ENCODE measurements at regions not wholly inside any gene's neighbourhood (a gene's known extent, or its start where the extent isn't known, plus 50 kb on each side); places are given as distances from the start of the nearest gene placed in this dataset.

GRCh38 chr2:55114082-55114481, 63.8 kb upstream of the RTN4 start (continued):
- peak; percentile 52 for TF ChIP-seq ARID5B (CRISPR knock-in tag; IDR thresholded peaks at IDR 0.05)
- TF ChIP-seq GFI1 (CRISPR knock-in tag; IDR thresholded peaks at IDR 0.05; ENCODE audit: borderline replicate concordance) = peak; percentile 32; the same call in 1 of the 2 replicates
- no peak for TF ChIP-seq ZNF367 (CRISPR knock-in tag; IDR thresholded peaks at IDR 0.05; ENCODE audit: borderline replicate concordance)
- no peak for TF ChIP-seq ZNF839 (CRISPR knock-in tag; IDR thresholded peaks at IDR 0.05; ENCODE audit: borderline replicate concordance)
- TF ChIP-seq HMG20A (CRISPR knock-in tag; IDR thresholded peaks at IDR 0.05; ENCODE audit: borderline replicate concordance) = peak; percentile 25; the same call in 1 of the 2 replicates
- TF ChIP-seq ZFX (CRISPR knock-in tag; IDR thresholded peaks at IDR 0.05; ENCODE audit: low read depth) = no peak
- peak; percentile 85; the same call in 1 of the 2 replicates for TF ChIP-seq ZNF460 (CRISPR knock-in tag; IDR thresholded peaks at IDR 0.05; ENCODE audit: borderline replicate concordance)
- no peak for TF ChIP-seq ZNF17 (CRISPR knock-in tag; IDR thresholded peaks at IDR 0.05)
- TF ChIP-seq ZNF597 (CRISPR knock-in tag; IDR thresholded peaks at IDR 0.05) = no peak
- peak in 1 of 2 experiments; percentile 11; a peak in 1 of 4 replicates for TF ChIP-seq MAFK (conservative IDR thresholded peaks at IDR 0.05 in 1 of 2, IDR thresholded peaks at IDR 0.05 in 1 of 2; ENCODE audit: low read length in 2 of 2)
- TF ChIP-seq ZNF678 (CRISPR knock-in tag; IDR thresholded peaks at IDR 0.05) = no peak
- TF ChIP-seq PAWR (CRISPR knock-in tag; IDR thresholded peaks at IDR 0.05; ENCODE audit: borderline replicate concordance) = no peak
- TF ChIP-seq FOSL2 (CRISPR knock-in tag; IDR thresholded peaks at IDR 0.05) = peak; percentile 39; the same call in 1 of the 2 replicates
- no peak for TF ChIP-seq GRHL1 (CRISPR knock-in tag; conservative IDR thresholded peaks at IDR 0.05)
- TF ChIP-seq HNF4A (CRISPR knock-in tag; IDR thresholded peaks at IDR 0.05) = peak; percentile 44
- TF ChIP-seq ZNF44 (CRISPR knock-in tag; IDR thresholded peaks at IDR 0.05) = no peak
- no peak for TF ChIP-seq MTF2 (CRISPR knock-in tag; IDR thresholded peaks at IDR 0.05; ENCODE audit: borderline replicate concordance)
- no peak for TF ChIP-seq RAD21 (CRISPR knock-in tag; IDR thresholded peaks at IDR 0.05)

Data from HepG2 (cell line).